ENCODE measurements at regions not wholly inside any gene's neighbourhood (a gene's known extent, or its start where the extent isn't known, plus 50 kb on each side); places are given as distances from the start of the nearest gene placed in this dataset.
"Not testable (repeated sequence)": the region's sequence is repeated elsewhere in the genome, so short reads cannot be mapped to it uniquely, and the experiment has no call there.

GRCh38 chr15:58369956-58370355 lies 61.8 kb upstream of the LIPC start:
- Histone ChIP-seq H3K27ac (no peak overlapping the region), H3K27me3 (no peaks in the 10 kb centered on the region), H3K4me3 (no peak overlapping the region), H3K36me3 (no peaks in the 10 kb centered on the region), H3K9me3 (no peaks in the 10 kb centered on the region), H3K4me1 (no peaks in the 10 kb centered on the region)
- WGBS, 2 donors, result 72 to 75% methylated on average over 3 of the region's 3 CpGs
- FAIRE-seq (no peak), ATAC-seq (no peak), DNase-seq (no peak)
- intact Hi-C loops (cut with DNase I), result no loop called here
- TF ChIP-seq, protein P1, sequence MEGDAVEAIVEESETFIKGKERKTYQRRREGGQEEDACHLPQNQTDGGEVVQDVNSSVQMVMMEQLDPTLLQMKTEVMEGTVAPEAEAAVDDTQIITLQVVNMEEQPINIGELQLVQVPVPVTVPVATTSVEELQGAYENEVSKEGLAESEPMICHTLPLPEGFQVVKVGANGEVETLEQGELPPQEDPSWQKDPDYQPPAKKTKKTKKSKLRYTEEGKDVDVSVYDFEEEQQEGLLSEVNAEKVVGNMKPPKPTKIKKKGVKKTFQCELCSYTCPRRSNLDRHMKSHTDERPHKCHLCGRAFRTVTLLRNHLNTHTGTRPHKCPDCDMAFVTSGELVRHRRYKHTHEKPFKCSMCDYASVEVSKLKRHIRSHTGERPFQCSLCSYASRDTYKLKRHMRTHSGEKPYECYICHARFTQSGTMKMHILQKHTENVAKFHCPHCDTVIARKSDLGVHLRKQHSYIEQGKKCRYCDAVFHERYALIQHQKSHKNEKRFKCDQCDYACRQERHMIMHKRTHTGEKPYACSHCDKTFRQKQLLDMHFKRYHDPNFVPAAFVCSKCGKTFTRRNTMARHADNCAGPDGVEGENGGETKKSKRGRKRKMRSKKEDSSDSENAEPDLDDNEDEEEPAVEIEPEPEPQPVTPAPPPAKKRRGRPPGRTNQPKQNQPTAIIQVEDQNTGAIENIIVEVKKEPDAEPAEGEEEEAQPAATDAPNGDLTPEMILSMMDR (IDR thresholded peaks at IDR 0.05), result no peak

DNA sequence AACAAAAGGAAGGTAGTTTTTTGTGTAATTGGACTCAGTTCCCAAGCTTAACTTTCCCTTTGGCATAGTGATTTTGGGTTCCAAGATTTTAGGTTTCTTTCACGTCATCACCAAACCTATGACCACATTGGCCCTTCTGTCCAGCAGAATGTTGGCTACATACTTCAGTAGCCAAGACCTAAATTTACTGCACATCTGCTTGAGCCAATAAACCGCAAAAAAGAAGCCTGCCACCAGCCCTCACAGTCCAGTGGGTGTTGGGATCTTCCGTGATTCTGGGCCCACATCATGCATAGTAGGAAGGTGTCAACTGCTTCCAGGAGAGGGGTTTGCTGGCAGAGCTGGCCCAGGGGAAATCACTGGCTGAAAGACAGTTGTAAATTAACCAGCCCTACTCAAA lies 57.6 kb upstream of the LIPC start:
- no peaks in the 10 kb centered on the region for H3K9me3 ChIP-seq
- H3K4me1 ChIP-seq, result no peaks in the 10 kb centered on the region
- no peaks in the 10 kb centered on the region for H3K27me3 ChIP-seq
- no peak overlapping the region for H3K27ac ChIP-seq
- FAIRE-seq, result no peak
- DNase-seq, result no peak
- intact Hi-C loops (cut with DNase I), result no loop called here
- H3K4me3 ChIP-seq, result no peak overlapping the region
- WGBS, 2 donors, result 81 to 86% methylated on average over 3 of the region's 3 CpGs
- TF ChIP-seq, protein P1 (IDR thresholded peaks at IDR 0.05), result no peak
- no peak for ATAC-seq
- no peaks in the 10 kb centered on the region for H3K36me3 ChIP-seq

- ATAC-seq (no peak), DNase-seq (no peak), FAIRE-seq (no peak)
- H3K36me3 ChIP-seq, result no peaks in the 10 kb centered on the region
- WGBS, 2 donors, result 73 to 76% methylated on average over 2 of the region's 2 CpGs
- no peak overlapping the region for H3K4me3 ChIP-seq
- TF ChIP-seq, protein P1 (IDR thresholded peaks at IDR 0.05), result no peak
- H3K27ac ChIP-seq, result no peak overlapping the region
- H3K9me3 ChIP-seq, result no peaks in the 10 kb centered on the region
- H3K4me1 ChIP-seq, result no peaks in the 10 kb centered on the region
- intact Hi-C loops (cut with DNase I), result no loop called here
- no peaks in the 10 kb centered on the region for H3K27me3 ChIP-seq
These were observed 54.6 kb upstream of the LIPC start for GRCh38 chr15:58377193-58377592.

GRCh38 chr15:58378241-58379085 lies 53.3 kb upstream of the LIPC start:
- intact Hi-C loops (cut with DNase I), result no loop called here
- Histone ChIP-seq H3K9me3 (no peaks in the 10 kb centered on the region), H3K4me1 (no peaks in the 10 kb centered on the region), H3K4me3 (no peak overlapping the region), H3K36me3 (no peaks in the 10 kb centered on the region), H3K27me3 (no peaks in the 10 kb centered on the region), H3K27ac (no peak overlapping the region)
- FAIRE-seq (no peak), DNase-seq (no peak), ATAC-seq (no peak)
- TF ChIP-seq, protein P1 (IDR thresholded peaks at IDR 0.05), result no peak
- 82 to 86% methylated on average over 6 of the region's 6 CpGs for WGBS, 2 donors

GRCh38 chr15:58379454-58379853 lies 52.3 kb upstream of the LIPC start:
- DNase-seq; H3K36me3 ChIP-seq; H3K27ac ChIP-seq; H3K9me3 ChIP-seq; ATAC-seq; FAIRE-seq; intact Hi-C loops (cut with DNase I); H3K4me3 ChIP-seq; H3K27me3 ChIP-seq; H3K4me1 ChIP-seq: not testable (repeated sequence)
